NT2/D1 (cell line): ENCODE measurements at regions not wholly inside any gene's neighbourhood (a gene's known extent, or its start where the extent isn't known, plus 50 kb on each side); places are given as distances from the start of the nearest gene placed in this dataset.
"Not testable (repeated sequence)": the region's sequence is repeated elsewhere in the genome, so short reads cannot be mapped to it uniquely, and the experiment has no call there.

ENCODE experiments used
- DNase-seq: peaks from one replicate; pipeline ENCODE4 v3.0.0-alpha.2; 2011; ENCODE audit warnings: low read depth, low spot score
- H3K27me3 ChIP-seq: 2 replicates; pipeline ENCODE4 v1.6.0; 2011; ENCODE audit warnings: mild to moderate bottlenecking; ENCODE audit not compliant: insufficient read length, insufficient read depth
- H3K36me3 ChIP-seq: 2 replicates; pipeline ENCODE4 v1.6.1; 2011; ENCODE audit warnings: mild to moderate bottlenecking, low read length, mixed read lengths; ENCODE audit not compliant: insufficient read depth, insufficient read length
- H3K4me1 ChIP-seq: 2 replicates; pipeline ENCODE4 v1.5.1; 2011; ENCODE audit not compliant: insufficient read depth, insufficient read length
- H3K4me3 ChIP-seq: 2 replicates; pipeline ENCODE4 v1.5.1; 2011; ENCODE audit warnings: low read depth; ENCODE audit not compliant: insufficient read length
- H3K9ac ChIP-seq: 2 replicates; pipeline ENCODE4 v1.6.0; 2011; ENCODE audit warnings: low read depth; ENCODE audit not compliant: insufficient read length
- H3K9me3 ChIP-seq: 2 replicates; pipeline ENCODE4 v1.5.1; 2011; ENCODE audit warnings: mild to moderate bottlenecking, low read length; ENCODE audit not compliant: insufficient read depth

GRCh38 chr9:66812967-66813366, 87.6 kb upstream of the ZNF658 start:
- H3K4me3 ChIP-seq, H3K4me1 ChIP-seq, H3K9ac ChIP-seq, H3K9me3 ChIP-seq, DNase-seq, H3K27me3 ChIP-seq, H3K36me3 ChIP-seq: not testable (repeated sequence)

DNA sequence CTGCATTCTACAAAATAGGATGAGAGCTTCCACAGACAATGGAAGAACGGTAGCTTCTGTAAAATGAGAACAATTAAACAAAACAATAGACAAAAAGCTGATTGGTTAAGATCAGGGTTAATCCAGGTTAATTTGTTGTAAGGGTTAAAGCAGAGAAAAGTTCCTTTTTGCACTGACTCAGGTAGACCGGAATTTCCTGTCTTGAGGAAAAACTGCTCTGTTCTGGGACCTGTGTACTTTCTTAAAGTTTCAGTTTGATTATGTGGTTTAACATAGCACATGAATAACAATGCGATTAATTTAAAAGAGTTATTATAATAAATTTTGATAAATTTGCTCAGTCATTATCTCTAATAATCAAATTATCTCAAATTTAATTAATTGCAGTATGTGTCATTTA, 86.5 kb upstream of the ZNF658 start:
- not testable (repeated sequence) for H3K4me1 ChIP-seq, H3K9me3 ChIP-seq, H3K9ac ChIP-seq, H3K36me3 ChIP-seq, H3K27me3 ChIP-seq, H3K4me3 ChIP-seq, DNase-seq

- not testable (repeated sequence) for H3K4me3 ChIP-seq, H3K9me3 ChIP-seq, DNase-seq, H3K27me3 ChIP-seq, H3K36me3 ChIP-seq, H3K4me1 ChIP-seq, H3K9ac ChIP-seq
Measured at GRCh38 chr9:66819510-66819909, 81.0 kb upstream of the ZNF658 start.

DNA sequence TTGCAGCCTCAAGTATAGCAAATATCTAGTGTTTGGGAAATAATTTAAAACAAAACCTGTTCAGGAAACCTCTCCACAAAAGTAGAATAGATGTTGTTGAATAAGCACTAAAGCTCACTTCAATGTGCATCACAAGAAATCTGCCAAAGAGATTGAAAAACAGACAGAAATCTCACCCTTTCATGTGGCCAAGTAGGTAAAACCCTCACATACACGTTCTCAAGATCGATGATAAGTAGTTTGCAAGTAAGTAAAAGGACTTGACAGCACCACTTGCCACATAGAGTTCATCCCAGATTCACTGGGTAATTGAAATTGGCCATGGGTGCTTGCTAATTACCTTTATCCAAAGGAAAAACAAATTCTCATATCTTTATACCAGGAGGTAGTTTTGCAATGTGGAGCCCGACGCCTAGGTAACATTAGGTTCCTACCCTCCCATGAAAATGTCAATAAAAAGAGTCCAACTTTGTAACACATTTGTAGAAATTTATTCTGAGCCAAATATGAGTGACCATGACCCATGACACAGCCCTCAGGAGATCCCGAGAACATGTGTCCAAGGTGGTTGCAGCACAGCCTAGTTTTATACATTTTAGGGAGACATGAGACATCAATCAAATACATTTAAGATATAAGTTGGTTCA, 80.4 kb upstream of the ZNF658 start:
- not testable (repeated sequence) for H3K9me3 ChIP-seq, H3K4me1 ChIP-seq, H3K4me3 ChIP-seq, DNase-seq, H3K36me3 ChIP-seq, H3K27me3 ChIP-seq, H3K9ac ChIP-seq

DNA sequence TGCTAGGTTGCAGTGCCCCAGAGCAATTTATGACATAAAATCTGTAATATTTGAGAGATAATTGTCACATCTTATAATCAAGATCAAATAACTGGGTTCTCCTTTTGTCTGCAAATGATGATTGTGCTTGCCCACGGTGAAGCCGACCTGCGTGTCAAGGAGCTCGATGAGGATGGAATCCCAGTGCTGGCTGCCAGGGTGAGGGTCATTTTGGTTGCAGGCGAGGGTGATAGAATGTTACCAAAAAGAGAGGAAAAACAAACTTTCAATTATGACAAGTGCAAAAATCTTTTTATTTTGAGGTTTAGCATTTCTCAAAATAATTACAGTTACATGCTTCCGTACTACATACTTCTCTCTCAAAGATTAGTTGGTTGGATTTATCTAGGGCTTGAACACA, 76.4 kb upstream of the ZNF658 start:
- not testable (repeated sequence) for H3K4me3 ChIP-seq, H3K9me3 ChIP-seq, H3K9ac ChIP-seq, H3K36me3 ChIP-seq, H3K27me3 ChIP-seq, H3K4me1 ChIP-seq, DNase-seq

- not testable (repeated sequence) for H3K9ac ChIP-seq, H3K4me1 ChIP-seq, H3K9me3 ChIP-seq, H3K27me3 ChIP-seq, H3K4me3 ChIP-seq, DNase-seq, H3K36me3 ChIP-seq
Measured at GRCh38 chr9:66829853-66830252, 70.7 kb upstream of the ZNF658 start.

DNA sequence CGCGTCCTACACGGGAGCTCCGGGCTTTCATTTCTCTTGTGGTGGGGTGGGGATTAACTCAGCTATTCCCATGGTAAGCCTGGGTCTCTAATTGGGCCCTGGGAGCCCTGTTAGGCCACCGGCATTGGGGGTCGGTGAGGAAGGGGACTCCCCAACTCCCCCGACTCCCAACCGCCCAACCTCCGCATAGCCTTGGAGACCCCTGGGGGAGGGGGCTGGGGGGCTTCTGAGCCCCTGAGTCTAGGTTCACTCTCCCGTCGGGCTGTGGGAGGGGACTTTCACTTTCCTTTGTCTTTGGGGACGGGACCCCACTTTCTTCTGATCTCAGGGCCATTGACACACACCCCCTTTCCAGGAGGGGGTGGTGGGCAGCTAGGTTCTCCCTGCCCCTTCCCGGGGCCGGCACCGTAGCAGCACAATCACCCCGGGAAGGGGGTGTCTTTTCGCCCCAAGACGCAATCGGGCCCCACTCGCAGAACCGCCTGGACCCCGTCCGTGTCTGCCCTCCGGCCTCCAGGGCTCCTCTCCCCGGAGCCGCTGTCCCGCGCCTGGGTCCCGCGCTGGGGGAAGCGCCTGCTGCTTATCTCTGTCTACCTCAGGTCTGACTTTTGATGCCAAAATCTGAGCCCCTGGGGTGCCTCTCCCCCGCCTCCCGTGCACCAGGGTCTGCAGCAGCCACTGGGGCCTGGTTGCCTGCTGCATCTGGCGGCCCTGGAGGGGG, 69.6 kb upstream of the ZNF658 start:
- not testable (repeated sequence) for DNase-seq

DNA sequence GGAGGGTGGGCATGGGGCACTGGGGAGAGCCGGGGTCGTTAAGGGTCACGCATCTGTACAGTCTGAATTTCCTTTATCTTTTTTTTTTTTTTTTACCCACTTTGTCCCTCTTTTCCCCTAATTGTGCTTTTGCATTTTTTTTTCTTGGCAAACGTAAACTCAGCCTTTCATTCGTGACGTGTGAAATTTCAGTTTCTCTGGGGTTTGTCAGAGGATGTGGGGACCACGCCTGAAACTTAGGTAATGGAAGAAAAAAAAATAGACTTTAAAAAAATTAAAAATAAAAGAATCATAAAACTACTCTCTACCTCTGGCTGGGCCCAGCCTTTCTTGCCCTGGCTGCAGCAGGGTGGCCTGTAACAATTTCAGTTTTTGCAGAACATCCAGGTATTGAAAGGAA, 68.3 kb upstream of the ZNF658 start:
- DNase-seq, H3K9ac ChIP-seq, H3K36me3 ChIP-seq, H3K4me3 ChIP-seq, H3K27me3 ChIP-seq, H3K9me3 ChIP-seq, H3K4me1 ChIP-seq: not testable (repeated sequence)

More for the DNA sequence above, 69.6 kb upstream of the ZNF658 start:
- H3K36me3 ChIP-seq, H3K27me3 ChIP-seq, H3K4me3 ChIP-seq, H3K4me1 ChIP-seq, H3K9me3 ChIP-seq, H3K9ac ChIP-seq: not testable (repeated sequence)

DNA sequence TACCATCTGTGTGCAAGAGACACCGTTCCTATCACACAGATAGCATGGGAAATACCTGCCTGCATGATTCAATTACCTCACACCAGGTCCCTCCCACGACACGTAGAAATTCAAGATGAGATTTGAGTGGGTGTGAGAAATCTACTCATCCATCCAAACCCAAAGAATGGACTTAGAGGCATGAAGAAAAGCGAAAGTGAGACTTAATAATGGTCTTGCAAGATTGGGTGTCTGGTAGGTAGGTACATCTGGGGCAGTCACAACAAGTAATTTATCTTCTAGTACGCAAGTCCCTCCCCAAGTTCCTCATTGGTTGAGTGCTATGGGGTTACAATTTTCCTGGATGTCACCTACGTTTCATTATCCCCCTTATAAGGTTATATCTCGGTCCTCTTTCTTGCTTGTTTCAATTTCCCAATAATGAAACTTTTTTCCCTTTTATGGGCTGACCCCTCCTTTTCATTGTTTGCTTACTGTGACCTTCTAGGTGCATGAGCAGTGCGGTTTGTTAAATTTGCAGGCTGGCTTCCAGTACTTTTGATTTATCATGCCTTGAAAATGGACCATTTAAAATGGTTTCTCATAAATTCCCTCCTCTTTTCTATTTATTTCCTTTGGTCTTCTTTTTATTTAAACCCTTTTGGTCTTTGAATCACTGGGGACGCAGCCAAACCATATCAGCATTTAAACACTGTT, 63.1 kb upstream of the ZNF658 start:
- not testable (repeated sequence) for H3K9me3 ChIP-seq, H3K4me3 ChIP-seq, H3K4me1 ChIP-seq, H3K36me3 ChIP-seq, H3K27me3 ChIP-seq, H3K9ac ChIP-seq, DNase-seq
